SU-DHL-6 (cell line): ENCODE measurements at regions not wholly inside any gene's neighbourhood (a gene's known extent, or its start where the extent isn't known, plus 50 kb on each side); places are given as distances from the start of the nearest gene placed in this dataset.

Experiments used
- EZH2phosphoT487 ChIP-seq: fragments of 200-600 bp; sonication (generic), shearing (Covaris generic); conservative IDR thresholded peaks from 2 replicates; pipeline ENCODE4 v1.6.1; 2018; ENCODE audit warnings: mild to moderate bottlenecking, antibody characterized with exemption, low read length, moderate library complexity, mixed read lengths
- TF ChIP-seq, protein P1 (sequence below): fragments of 200-600 bp; sonication (generic); IDR thresholded peaks from one replicate; pipeline ENCODE4 v1.5.1; 2017; ENCODE audit warnings: antibody characterized with exemption, mild to moderate bottlenecking, low read length, moderate library complexity; ENCODE audit not compliant: insufficient read depth, poor library complexity, severe bottlenecking

DNA sequence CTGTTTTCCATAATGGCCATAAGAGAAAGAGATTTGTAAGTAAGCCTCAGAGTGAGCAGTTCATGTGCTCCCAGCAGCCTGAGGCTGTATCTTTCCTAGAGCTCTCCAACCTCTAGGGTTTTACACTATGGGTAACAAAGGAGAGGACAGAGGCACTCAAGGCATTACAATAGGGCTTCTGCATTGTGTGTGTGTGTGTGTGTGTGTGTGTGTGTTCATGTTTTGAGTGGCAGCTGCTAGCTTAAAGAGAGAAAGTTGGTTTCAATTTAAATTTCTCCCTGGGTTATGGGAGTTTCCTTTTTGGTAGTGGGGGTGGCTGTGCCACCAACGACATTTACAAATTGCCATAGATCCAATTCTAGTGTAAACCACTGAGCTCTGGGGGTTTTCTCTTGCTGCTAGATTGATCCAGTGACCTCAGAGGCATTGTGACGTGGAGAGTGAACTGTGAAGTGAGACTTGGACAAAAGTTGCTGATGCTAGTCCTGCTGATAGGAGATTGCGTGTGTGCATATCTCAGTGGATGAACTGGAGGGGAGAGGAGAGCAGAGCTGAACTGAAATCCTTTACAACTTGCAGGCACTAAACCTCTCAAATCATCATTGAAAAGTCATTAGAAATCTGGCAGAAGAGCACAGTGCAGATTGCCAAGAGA is 67.2 kb upstream of the OLFM4 start:
- TF ChIP-seq, protein P1, sequence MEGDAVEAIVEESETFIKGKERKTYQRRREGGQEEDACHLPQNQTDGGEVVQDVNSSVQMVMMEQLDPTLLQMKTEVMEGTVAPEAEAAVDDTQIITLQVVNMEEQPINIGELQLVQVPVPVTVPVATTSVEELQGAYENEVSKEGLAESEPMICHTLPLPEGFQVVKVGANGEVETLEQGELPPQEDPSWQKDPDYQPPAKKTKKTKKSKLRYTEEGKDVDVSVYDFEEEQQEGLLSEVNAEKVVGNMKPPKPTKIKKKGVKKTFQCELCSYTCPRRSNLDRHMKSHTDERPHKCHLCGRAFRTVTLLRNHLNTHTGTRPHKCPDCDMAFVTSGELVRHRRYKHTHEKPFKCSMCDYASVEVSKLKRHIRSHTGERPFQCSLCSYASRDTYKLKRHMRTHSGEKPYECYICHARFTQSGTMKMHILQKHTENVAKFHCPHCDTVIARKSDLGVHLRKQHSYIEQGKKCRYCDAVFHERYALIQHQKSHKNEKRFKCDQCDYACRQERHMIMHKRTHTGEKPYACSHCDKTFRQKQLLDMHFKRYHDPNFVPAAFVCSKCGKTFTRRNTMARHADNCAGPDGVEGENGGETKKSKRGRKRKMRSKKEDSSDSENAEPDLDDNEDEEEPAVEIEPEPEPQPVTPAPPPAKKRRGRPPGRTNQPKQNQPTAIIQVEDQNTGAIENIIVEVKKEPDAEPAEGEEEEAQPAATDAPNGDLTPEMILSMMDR = no peak
- TF ChIP-seq EZH2phosphoT487 = no peak
